ENCODE measurements at regions not wholly inside any gene's neighbourhood (a gene's known extent, or its start where the extent isn't known, plus 50 kb on each side); places are given as distances from the start of the nearest gene placed in this dataset.

GRCh38 chr9:7259544-7260241 is 501.9 kb downstream of the KDM4C start:
- TF ChIP-seq CTCF (IDR thresholded peaks at IDR 0.05) (peak in 2 of 12 donors; percentile 9 to 23), POLR2A (IDR thresholded peaks at IDR 0.05) (no peak)

Measured in heart left ventricle (tissue), 13 donors.